Prostate gland (tissue), 2 donors: ENCODE measurements at regions not wholly inside any gene's neighbourhood (a gene's known extent, or its start where the extent isn't known, plus 50 kb on each side); places are given as distances from the start of the nearest gene placed in this dataset.

ENCODE experiments used
- DNase-seq: peaks from one replicate; pipeline ENCODE4 v3.0.0-alpha.2; 2019; ENCODE audit warnings: low spot score
- H3K27ac ChIP-seq, 2 donors: fragments of 200-600 bp; sonication (generic); 2 replicates each; pipeline ENCODE4 v1.5.1; 2017 to 2019
- H3K27me3 ChIP-seq: fragments of 200-600 bp; sonication (generic); replicated peaks from 2 replicates; pipeline ENCODE4 v1.5.1; 2019; ENCODE audit not compliant: insufficient read depth
- H3K36me3 ChIP-seq, 2 donors: fragments of 200-600 bp; sonication (generic); 1 replicate in 1 of 2; 2 replicates in 1 of 2; pipeline versions ENCODE4 v1.5.1 to v1.8.1; 2017 to 2019
- H3K4me1 ChIP-seq: fragments of 200-600 bp; sonication (generic); replicated peaks from 2 replicates; pipeline ENCODE4 v1.5.1; 2019
- H3K4me3 ChIP-seq, 2 donors: fragments of 200-600 bp; sonication (generic); 2 replicates each; pipeline ENCODE4 v1.5.1; 2017 to 2019
- H3K9me3 ChIP-seq: fragments of 200-600 bp; sonication (generic); 2 replicates; pipeline ENCODE4 v1.5.1; 2017
- POLR2A ChIP-seq: fragments of 450-650 bp; IDR thresholded peaks from one replicate; pipeline ENCODE4 v1.6.1; 2016; ENCODE audit warnings: antibody characterized with exemption, mild to moderate bottlenecking
- POLR2AphosphoS5 ChIP-seq: sonication (generic); formaldehyde crosslinking; IDR thresholded peaks from one replicate; pipeline ENCODE4 v1.6.1; 2017; ENCODE audit warnings: antibody characterized with exemption
- WGBS: methylation state at CpG from one replicate; pipeline ENCODE4 v1.1.5; 2018; 5-methylcytosine and 5-hydroxymethylcytosine counted together
- intact Hi-C: fragments of 100-400 bp; cut with DNase I; formaldehyde crosslinking; loops from one replicate; pipeline ENCODE4 v1.14.2; 2022
- TF ChIP-seq, protein P1 (sequence below), 4 experiments: fragments of 200-600 bp in 2 of 4; fragments of 450-650 bp in 2 of 4; sonication (generic) in 2 of 4; IDR thresholded peaks; 1 replicate in 3 of 4; 2 replicates in 1 of 4; pipeline ENCODE4 v1.5.1; 2016 to 2019; ENCODE audit warnings: antibody characterized with exemption in 4 of 4, mild to moderate bottlenecking in 2 of 4, moderate library complexity in 2 of 4

DNA sequence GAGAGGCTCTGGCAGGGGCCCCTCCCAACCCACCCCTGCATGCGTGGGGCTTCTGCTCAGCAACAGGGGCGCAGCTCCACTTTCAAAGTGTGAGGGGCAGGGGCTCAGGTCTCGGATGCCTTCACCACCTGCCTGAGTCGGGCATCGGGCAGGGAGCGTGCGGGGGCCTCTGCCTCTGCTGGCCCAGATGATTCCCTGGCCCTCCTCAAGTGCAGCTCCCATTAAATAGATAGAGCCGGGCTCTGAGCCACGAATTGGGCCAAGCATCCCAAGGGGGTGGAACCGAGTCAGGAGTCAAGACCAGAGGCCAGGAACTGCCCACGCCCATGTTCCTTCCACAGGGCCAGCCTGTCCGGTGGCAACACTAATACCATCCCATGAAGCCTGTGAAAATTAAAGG, 108.9 kb upstream of the FAM20C start:
- no peaks in the 10 kb centered on the region for H3K4me1 ChIP-seq
- no peak for DNase-seq
- intact Hi-C loops: no loop called here
- no peaks in the 10 kb centered on the region for H3K27me3 ChIP-seq
- H3K36me3 ChIP-seq: no peaks in the 10 kb centered on the region
- 45% methylated on average over 12 of the region's 12 CpGs for WGBS
- H3K9me3 ChIP-seq: no peaks in the 10 kb centered on the region
- H3K27ac ChIP-seq: no peak overlapping the region
- TF ChIP-seq POLR2AphosphoS5: no peak
- no peak for TF ChIP-seq POLR2A
- TF ChIP-seq, protein P1, sequence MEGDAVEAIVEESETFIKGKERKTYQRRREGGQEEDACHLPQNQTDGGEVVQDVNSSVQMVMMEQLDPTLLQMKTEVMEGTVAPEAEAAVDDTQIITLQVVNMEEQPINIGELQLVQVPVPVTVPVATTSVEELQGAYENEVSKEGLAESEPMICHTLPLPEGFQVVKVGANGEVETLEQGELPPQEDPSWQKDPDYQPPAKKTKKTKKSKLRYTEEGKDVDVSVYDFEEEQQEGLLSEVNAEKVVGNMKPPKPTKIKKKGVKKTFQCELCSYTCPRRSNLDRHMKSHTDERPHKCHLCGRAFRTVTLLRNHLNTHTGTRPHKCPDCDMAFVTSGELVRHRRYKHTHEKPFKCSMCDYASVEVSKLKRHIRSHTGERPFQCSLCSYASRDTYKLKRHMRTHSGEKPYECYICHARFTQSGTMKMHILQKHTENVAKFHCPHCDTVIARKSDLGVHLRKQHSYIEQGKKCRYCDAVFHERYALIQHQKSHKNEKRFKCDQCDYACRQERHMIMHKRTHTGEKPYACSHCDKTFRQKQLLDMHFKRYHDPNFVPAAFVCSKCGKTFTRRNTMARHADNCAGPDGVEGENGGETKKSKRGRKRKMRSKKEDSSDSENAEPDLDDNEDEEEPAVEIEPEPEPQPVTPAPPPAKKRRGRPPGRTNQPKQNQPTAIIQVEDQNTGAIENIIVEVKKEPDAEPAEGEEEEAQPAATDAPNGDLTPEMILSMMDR (IDR thresholded peaks at IDR 0.05): no peak
- no peak overlapping the region for H3K4me3 ChIP-seq

DNA sequence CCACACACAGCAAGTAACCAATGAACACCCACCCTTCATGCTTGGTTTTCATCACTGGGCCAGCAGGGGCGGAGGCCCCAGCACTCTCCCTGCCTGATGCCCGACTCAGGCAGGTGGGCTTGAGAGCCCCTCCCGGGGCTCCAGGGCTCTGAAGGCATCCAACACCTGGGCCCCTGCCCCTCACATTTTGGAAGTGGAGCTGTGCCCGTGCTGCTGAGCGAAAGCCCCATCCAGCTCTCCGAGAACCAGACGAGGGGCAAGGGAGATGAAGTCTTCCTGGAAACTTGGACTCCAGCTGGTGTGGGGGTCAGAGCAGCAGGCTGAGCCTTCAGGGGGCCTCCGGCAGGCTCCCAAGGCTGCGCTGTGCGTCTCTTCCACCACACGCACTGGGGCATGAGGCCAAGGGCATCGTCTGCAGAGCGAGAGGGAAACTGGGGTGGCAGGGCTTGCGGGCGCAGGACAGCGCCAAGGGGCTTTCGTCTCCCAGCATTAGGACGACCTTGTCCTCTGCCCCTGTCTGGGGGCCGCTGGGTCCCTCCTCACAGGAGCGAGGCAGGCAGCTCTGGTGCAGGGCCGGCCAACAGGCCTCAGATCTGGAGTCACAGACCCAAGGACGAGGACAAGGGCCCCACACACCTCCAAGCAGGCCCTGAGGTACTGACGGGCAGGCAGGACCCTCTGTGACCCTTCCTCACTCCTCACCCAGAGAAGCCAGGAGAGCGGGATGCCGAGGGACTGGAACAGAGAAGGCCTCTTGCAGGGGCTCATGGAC, 108.3 kb upstream of the FAM20C start:
- H3K27me3 ChIP-seq: no peaks in the 10 kb centered on the region
- 89% methylated on average over 25 of the region's 25 CpGs for WGBS
- no peaks in the 10 kb centered on the region for H3K9me3 ChIP-seq
- no peak for DNase-seq
- H3K4me3 ChIP-seq: no peak overlapping the region
- H3K36me3 ChIP-seq: no peaks in the 10 kb centered on the region
- TF ChIP-seq, protein P1 (IDR thresholded peaks at IDR 0.05): no peak
- no peak for TF ChIP-seq POLR2AphosphoS5
- TF ChIP-seq POLR2A: no peak
- intact Hi-C loops: no loop called here
- no peaks in the 10 kb centered on the region for H3K4me1 ChIP-seq
- no peak overlapping the region for H3K27ac ChIP-seq

DNA sequence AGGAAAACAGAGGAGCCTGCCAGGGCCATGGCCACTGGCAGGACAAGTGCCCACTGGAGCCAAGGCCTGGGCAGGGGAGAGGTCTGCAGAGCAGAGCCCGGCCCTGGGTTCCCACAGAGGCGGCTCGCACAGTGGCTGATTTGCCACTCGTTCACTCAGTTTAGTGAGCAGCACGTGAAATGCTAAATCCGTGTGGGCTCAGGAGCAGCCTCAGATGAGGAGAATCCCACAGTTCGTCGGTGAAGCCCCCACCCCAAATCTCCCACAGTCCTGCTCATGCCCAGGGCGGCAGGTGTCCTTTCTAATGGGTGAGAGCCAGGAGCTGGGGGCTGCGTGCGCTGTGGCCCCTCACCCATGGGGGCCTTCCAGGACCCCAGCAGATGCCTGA, 107.7 kb upstream of the FAM20C start:
- Histone ChIP-seq H3K36me3 (no peaks in the 10 kb centered on the region), H3K4me1 (no peaks in the 10 kb centered on the region), H3K4me3 (no peak overlapping the region), H3K9me3 (no peaks in the 10 kb centered on the region), H3K27me3 (no peaks in the 10 kb centered on the region), H3K27ac (no peak overlapping the region)
- intact Hi-C loops: no loop called here
- DNase-seq: no peak
- WGBS: 93% methylated on average over 11 of the region's 11 CpGs
- TF ChIP-seq, protein P1 (IDR thresholded peaks at IDR 0.05): no peak
- no peak for TF ChIP-seq POLR2AphosphoS5

DNA sequence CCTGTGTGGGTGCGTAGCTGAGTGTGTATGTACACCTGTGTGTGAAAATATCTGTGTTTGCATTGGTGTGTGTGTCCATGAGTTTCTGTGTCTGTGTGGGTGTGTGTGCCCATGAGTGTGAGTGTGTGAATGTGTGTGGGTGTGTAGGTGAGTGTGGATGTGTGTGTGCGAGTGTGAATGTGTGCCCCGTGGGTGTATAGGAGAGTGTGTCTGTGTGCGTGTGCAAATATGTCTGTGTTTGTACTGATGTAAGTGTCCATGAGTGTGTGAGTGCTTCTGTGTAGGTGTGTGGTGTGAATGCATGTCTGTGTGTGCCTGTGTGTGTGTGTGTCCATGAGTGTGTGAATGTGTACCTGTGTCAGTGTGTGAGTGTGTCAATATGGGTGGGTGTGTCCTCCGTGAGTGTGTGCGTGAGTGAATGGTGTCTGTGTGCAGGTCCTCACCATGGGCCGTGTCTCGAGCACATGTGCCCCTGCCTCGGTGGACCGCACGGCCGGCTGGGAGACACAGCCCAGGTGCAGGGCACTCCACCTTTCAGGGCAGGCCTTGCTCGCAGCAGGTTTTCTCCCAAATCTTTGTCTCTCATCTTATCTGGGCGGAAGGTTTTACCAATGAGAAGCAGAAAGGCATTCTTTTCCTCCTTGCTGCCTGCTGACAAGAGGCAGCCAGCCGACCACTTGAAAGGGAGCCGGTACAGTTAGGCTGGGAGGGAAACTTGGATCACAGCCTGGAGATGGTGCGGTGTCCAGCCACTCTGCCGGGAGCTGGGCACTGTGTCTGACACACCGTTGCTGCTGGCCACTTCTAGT, 107.1 kb upstream of the FAM20C start:
- DNase-seq: no peak
- no peaks in the 10 kb centered on the region for H3K27me3 ChIP-seq
- no peaks in the 10 kb centered on the region for H3K36me3 ChIP-seq
- H3K4me1 ChIP-seq: no peaks in the 10 kb centered on the region
- H3K27ac ChIP-seq: no peak overlapping the region
- 49% methylated on average over 17 of the region's 19 CpGs for WGBS
- H3K4me3 ChIP-seq: no peak overlapping the region
- TF ChIP-seq POLR2A (no peak), POLR2AphosphoS5 (no peak)
- TF ChIP-seq, protein P1 (IDR thresholded peaks at IDR 0.05): no peak
- H3K9me3 ChIP-seq: no peaks in the 10 kb centered on the region
- intact Hi-C loops: no loop called here
